NCI-H82 treated with DMSO at 0.1 percent for 48 hours (cell line): ENCODE measurements at regions not wholly inside any gene's neighbourhood (a gene's known extent, or its start where the extent isn't known, plus 50 kb on each side); places are given as distances from the start of the nearest gene placed in this dataset.

ENCODE experiments used
- DNase-seq: peaks from one replicate; lab custom pipeline; 2025; ENCODE audit not compliant: unreplicated experiment; lab: John Stamatoyannopoulos, UW

DNA sequence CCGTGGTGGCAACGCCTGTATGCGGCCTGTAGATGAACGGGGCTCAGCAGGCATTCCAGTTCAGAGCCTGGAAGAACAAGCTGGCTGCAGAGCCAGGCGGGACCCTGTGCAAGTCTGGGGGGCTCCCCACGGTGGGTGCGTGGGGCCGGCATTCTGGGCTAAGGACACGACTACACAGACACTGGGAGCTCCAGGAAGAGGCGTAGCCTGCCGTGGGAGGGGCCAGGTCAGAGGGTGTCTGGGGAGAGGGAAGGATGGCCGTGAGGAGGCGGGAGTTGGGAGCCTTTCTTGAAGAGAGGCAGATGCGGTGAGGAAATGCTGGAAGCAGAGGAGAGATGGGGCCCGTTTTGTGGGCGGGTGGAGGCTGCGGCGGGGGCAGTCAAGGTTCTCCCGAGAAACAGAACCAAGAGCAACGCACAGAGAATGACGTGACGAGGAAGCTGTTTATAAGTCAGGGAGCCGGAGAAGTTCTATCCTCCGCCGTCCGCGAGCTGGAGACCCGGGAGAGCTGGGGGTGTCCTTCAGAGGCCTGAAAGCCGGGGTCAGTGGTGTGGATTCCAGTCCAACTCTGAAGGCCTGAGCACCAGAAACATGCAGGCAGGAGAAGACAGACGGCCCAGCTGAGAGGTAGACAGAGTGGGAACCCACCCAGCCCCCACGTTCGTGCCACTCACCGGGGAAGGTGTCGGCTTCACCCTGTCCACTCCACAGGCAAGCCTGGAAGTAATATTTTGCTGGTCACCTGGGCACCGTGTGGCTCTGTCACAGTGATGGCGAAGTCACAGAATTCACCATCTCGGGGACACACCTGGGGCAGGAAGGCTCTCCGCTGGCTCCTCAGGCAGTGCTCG, 529.6 kb downstream of the BRD1 start:
- DNase-seq, result no peak

DNA sequence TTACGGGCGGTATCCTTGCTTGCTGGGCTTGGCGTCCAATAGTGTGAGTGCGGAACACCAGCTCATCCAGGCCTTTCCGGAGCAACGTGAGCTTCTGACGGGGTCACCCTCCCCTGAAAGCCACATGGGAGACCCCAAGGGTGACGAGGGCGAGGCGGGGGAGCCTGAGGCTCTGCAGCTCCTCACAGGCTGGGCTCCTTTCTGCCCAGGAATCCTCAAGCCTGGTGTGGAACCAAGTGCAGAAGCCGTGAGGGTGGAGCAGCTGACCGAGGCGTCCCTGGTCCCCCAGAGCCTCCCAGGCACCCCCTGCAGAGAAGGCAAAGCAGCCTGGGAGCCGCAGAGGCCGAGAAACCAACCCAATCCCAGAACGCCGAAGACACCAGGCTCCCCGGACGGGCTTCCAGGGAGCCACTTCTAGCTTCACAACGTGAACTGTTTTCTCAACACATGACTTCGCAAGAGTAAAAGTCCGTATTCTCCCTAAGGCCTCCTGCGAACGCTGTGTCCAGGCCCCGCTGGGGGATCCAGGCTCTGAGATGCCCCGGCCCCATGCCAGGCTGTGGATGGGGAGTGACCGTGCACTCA, 530.3 kb downstream of the BRD1 start:
- DNase-seq, result no peak

DNA sequence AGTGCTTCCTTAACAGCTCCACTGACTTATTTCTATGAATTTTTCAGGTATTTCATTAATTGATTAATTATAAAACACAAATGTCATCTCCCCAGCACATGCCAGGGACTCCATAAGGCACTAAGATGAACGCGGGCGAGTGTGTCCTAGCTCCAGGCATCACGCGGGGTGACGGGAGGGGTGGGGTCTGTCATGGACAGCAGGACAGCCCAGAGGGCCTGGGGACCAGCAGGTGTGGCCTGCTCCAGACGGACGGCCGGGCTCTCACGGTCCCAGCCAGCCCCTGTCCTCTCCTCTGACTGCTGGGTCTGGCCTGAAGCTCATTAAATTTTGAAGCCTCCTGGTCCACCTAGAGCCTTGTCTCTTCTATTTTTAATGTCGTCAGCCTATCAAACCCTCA, 531.1 kb downstream of the BRD1 start:
- DNase-seq, result no peak

DNA sequence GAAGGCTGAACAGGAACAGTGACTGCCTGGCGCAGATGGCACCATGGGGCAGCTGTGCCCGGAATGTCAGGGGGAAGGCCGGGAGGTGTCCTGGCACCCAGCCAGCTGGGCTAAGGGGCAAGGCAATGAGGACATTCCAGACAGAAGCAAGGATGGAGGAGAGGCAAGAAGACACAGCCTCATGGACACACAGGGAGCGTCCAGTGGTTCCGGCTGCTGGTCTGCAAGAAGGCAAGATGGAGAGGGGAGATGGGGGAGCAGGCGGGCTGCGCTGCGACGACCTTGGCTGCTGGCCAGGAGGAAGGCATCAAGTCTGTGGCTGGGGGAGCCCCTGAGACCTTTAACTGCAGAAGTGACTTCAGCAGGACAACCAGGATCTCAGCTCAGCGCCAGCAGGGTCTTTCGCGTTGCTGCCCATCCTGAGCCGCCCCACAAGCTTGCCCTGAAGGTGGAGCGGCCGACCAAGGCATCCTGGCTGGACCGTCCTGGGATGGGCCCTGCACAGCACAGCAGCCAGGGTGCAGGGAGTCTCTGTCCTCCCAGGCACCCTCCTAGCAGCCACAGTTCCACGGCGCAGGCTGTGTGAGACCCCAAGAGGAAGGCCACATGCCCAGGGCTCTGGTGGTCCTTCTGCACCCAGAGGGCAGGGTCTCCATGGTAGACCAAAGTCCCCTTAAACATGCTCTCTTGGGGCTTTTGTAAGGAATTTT, 531.7 kb downstream of the BRD1 start:
- DNase-seq, result no peak

DNA sequence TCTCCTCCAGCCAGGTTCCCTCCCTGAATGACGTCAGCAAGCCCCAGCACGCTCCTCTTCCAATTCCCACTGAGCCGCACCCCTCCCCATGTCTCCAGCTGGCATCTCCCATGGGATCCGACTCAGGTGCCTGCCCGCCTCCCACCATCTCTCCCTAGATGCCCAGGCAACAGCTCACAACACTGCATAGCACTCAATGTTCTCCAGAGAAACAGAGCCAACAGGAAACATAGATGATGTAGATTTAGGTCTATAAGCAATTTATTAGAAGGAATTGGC, 532.3 kb downstream of the BRD1 start:
- no peak for DNase-seq

DNA sequence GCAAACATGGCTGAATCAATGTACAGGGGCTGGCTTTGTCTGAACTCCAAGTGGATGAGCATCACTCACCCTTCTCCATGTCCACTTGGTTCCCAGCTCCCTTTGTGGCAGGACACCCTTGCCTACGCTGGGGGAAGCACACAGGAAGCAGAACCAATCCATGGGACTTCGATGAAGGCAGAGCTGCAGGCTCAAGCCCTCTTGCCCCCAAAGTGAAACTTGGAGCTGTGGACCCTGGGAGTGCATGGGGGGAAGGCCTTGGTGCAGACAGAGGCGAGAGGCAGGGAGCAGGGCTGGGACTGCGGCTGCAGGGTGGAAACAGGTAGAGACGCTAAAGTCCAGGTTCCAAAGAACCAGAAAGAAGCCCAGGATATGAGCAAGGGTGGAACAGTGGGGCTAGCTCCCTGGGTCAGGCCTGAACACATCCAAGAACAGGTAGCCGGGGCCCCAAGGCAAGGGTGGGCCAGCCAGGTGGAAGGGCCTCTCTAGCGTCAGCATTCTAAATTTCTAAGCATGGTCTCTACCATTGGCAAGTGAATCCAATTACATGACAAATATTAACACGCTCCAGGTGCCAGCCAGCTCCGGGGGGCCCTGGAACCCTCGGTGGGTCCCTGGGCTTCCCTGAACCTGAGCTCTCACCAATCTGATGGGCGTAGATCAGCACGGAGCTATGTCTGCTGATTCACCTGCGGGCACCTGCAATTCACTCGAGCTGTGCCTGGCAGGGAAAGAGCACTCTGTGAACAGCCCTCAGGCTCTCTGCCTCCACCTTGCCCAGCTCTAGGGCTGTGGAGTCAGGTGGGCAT, 532.8 kb downstream of the BRD1 start:
- no peak for DNase-seq

DNA sequence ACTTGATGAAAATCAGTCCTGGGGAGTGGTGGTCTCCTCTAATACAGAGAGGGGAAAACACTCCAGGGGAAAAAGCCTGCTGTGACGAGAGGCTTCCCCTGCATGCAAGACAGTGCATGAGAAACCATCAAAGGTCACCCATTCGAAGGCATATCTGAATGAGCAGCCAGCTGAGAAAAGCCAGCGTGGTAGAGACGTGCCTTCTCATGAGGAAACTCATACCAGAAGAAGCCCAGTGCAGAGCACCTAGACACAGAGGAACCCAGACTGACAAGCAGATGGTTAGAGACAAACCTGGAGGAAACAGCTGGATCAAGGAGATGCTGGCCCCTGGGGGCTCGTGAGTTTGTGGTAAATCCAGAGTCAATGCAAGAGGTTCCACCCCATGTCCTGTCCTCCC, 534.8 kb downstream of the BRD1 start:
- no peak for DNase-seq

DNA sequence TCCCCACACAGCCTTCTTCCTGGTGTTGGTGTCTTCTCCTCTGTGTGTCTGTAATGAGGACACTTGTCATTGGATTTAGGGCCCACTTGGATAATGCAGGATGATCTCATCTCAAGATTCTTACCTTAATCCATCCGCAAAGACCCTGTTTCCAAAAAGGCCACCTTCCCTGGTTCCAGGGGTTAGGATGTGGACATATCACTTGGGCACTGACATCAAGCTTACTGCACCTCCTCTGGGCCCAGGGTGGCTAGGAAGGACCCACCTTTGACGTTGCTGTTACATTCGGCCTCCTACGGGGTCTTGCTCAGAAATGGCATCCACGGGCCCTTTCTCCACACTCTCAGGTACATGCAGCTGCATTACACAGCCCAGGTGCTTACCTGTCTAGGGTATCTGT, 535.9 kb downstream of the BRD1 start:
- DNase-seq, result no peak

DNA sequence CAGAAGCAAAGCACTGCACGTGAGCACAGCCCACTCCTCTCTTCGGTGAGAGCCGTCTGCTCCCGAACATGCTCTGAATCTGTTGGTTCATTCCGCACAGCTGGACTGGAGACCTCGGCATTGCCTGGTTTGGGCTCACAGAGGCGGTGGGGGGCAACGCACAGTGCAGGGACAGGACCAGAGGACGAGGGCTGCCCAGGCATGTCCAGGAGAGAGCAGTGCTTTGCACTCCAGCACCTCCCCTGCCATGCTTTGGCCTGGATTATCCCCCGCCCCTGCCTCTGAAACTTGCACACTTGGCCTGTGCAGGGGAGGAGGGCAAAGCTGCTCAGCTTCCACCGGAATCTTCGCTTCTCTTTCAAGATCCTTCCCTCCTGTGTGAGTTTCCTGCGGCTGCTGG, 536.5 kb downstream of the BRD1 start:
- no peak for DNase-seq

DNA sequence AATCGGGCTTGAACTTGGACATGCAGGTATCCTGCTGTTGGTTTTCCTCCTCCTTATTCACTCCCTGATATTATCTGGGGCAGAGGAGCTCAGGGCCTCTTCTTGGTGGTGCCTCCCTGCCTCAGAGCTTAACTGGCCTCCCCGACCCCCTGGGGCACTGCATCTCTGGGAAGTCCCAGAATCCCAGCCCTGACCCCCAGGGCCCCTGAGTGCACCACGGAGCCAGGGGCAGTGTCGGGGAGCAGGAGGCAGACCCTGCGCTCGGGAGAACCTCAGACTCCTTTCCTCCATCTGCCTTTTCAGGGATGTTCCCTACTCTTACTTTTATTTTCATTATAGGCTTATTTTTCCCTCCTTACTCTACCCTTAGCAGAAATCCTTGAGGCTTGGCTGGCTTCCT, 537.0 kb downstream of the BRD1 start:
- no peak for DNase-seq

DNA sequence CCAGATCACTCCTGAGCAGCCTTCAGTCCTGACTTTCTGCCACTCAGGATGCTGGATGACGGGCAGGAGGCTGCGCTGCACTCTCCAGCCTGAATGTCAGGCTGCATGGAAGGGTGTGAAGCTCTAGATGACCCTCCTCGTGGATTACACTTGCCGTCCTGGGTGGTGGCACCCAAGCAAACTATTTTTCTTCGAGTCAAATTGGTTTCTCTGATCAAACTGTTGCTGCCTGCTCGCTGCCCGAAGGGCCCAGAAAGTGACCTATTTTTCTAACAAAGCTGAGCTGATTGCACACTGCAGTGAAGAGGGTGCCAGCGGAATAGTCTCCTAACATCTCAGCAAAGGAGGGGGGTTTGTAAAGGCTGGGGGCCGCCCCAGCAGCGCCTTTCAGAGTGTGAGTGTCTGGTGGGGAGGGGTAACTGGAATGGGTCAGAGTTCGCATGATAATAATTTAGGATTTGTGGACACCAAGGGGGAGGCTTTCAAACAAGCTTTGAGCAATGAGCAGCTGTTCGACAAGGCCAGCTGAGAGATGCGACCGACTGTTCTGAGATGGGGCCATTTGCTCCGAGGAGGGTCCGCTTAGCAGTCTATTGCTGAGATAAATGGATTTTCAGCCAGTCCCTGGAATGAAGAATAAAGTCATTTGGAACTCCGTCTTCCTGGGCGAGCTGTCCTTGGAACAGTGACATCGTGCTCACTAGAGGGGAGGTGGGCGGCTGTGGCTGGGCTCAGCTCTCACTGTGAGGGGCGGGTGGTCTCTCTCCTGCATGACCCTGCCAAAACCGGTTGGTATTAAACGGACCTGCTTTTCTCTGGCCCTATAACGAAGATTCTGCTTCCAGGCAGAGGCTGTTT, 537.6 kb downstream of the BRD1 start:
- no peak for DNase-seq

DNA sequence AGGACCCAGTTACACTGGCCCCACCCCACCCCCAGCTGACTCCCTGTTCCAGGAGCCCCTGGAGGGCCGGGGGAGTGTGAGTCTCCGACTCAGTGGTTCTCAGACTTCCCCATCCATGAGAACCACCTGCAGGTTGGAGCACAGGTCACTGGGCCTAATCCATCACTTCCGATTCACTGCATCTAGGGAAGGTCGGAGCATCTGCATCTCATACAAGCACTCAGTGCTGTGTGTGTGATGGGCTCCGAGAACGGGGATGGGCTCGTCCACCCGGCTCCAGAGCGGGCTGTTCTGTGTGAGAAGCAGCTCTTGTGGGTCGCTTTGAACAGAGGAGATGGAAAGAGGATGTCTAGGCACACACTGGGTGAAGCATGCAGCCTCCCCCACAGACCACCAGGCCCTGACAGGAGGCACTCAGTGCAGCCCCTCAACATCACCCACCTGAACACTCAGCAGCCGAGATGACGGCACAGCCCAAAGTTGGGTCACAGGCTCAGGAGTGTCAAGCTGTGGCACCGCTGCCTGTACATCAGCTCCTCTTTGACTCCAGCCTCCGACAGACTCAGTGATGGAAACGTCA, 541.4 kb downstream of the BRD1 start:
- DNase-seq, result no peak

DNA sequence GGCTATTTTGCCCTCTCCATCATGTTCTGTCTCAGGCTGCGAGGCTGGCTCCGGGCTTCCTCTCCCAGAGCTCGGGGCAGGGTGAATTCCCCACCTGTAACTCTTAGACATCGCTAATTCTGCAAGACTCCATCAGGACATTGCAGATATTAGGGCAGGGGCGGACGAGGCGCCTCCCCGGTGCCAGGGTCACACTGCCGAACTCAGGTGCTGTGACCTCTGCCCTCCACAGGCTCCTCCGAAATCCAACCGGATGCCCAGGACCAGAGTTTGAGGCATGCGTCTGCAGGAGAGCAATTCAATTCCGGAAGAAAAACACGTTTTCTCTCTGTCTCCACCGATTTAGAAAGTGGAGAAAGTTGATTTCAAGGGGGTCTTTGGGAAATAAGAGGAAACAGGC, 542.7 kb downstream of the BRD1 start:
- DNase-seq, result no peak

DNA sequence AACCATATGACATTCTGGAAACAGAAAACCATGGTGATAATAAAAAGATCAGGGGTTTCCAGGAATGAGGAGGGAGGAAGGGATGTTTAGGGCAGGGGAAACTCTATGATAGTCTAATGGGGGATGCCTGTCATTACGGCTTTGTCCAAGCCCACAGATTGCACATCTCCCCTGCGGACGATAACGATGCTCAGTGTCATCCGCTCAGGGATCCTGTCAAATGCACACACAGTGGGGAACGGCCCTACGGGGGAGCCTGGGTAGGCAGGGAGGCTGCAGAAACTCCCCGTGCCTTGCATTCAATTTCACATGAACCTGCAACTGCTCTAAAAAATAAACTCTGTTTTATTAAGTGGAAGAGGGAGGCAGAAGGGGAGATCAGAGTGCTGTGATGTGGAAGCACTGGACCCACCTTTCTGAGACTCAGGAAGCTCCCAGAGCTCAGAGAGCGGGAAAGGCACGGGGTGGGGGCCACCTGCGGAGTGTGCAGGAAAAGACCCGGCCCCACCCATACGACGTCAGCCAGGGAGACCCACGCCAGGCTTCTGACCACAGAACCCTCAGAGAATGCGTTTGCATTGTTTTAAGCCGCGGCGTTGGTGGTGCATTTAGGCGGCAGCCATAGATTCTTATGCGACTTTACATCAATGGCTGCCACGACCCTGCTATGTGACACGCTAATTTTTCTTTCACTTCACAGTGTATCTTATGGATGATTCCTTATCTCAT, 543.5 kb downstream of the BRD1 start:
- no peak for DNase-seq

DNA sequence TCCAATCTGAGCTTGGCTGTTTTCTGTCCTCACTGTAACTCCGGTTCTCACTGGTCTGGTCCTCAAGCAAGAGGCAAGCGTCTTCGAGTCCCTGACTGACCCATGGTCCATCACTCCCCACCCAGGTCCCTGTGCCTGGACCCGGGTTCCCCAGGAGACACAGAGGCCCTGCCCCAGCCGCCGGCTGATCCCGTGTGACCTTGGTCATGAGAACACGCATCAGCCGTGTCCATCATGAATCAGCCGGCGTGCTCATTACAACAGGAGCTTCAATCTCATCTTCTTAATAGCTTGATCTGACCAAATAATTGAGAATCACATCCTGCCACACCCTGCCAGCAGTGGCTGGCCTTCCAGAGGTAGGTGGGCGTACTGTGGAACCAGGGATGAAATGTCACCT, 545.1 kb downstream of the BRD1 start:
- no peak for DNase-seq

DNA sequence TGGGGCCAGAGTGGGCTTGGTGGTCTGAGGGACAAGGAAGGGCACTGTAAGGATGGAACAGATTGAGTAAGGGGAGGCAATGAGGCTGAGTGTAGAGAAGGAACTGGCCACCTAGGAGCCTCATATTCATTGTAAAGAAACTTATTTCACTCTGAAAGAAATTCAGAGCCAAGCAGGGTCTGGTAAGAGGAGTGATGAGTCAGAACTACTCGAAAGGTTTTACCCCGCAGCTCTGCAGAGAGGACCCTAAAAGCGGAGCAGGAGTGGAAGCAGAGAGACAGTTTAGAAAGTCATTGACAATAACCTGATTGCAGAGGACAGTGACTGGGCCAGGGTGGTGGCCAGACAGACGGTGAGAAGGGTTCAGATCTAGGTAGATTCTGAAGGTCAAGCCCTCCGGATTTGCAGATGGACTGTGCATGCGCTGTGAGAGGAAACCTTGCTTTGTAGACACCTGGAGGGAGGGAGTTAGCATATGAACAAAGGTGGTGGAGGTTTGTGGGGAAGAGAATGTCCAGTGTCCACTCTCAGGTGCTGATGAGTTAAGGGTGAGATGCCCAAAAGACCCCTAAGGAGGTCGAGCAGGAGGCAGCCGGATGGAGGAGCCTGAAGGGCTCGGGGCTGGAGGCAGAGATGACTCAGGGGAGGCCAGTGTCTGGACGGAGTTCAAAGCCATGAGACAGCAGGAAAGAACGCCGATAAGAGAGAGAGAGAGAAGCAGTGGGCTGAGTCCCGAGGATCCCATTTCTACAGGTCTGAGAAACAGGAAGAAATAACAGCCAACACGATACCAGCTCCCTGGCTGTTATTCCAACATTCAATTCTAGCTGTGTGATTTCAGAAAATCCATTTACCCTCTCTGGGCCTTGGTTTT, 546.0 kb downstream of the BRD1 start:
- no peak for DNase-seq

DNA sequence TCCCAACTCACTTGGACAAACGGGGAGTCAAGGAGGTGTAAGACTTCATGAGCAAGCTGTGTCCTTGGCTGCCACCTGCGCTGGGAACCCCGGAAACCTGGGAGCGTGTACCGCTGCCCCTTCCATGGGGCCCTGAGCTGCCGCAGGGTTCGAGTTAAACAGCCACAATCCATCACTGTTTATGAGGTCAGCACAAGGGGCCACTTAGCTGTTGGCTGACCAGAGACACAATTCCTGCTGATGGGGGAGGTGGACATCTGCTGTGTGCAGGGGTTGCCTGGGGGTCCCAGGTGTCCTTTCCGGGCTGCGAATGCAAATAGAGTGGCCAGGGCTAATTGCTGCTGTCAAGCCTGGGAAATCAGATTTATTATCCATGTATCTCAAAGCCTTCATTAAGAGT, 549.3 kb downstream of the BRD1 start:
- DNase-seq, result no peak

DNA sequence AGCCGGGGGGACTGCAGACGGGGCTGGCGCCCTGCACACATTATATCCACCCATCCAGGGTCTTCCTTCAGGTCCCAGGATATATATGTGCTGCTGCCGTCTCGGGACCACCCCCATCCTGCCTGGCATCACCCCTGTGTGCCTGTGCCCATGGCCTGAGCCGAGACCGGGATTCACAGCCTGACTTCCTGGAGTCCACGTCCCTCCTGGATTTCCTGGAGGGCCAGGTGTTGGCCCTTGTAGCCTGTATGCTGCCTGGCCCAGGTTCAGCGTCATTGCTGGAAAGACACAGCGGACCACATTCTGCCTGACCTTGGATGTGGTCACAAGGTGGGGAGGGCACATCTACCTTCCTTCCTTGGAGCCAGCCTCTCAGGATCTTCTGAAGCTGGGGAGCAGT, 551.1 kb downstream of the BRD1 start:
- DNase-seq, result no peak
